Neural progenitor cell (in vitro differentiated cells): ENCODE measurements at regions not wholly inside any gene's neighbourhood (a gene's known extent, or its start where the extent isn't known, plus 50 kb on each side); places are given as distances from the start of the nearest gene placed in this dataset.

ENCODE experiments used
- CTCF ChIP-seq: fragments of 200-600 bp; sonication (generic); IDR thresholded peaks from 2 replicates; pipeline ENCODE4 v1.5.1; 2017; ENCODE audit warnings: antibody characterized with exemption, mild to moderate bottlenecking
- EZH2phosphoT487 ChIP-seq: fragments of 200-600 bp; sonication (generic); IDR thresholded peaks from 2 replicates; pipeline ENCODE4 v1.6.1; 2017; ENCODE audit warnings: antibody characterized with exemption

GRCh38 chr6:4640139-4640538, 136.1 kb upstream of the CDYL start:
- no peak for TF ChIP-seq CTCF
- TF ChIP-seq EZH2phosphoT487 = no peak
